K562 (cell line): ENCODE measurements at regions not wholly inside any gene's neighbourhood (a gene's known extent, or its start where the extent isn't known, plus 50 kb on each side); places are given as distances from the start of the nearest gene placed in this dataset.
A peak's percentile ranks its signal among the peaks of the same experiment; 100 is the strongest.
"Not testable (repeated sequence)": the region's sequence is repeated elsewhere in the genome, so short reads cannot be mapped to it uniquely, and the experiment has no call there.

ENCODE experiments used
- ATAC-seq: fragments of 200-7000 bp; cut with Tn5 transposase; 3 replicates; pipeline ENCODE4 v1.9.1; 2020; ENCODE audit warnings: moderate library complexity
- BruUV-seq: library from RNA; stranded (reverse); fragments of 400-500 nt; replicated peaks from 2 replicates; lab custom pipeline; 2021; lab: Mats Ljungman, UMichigan
- CTCF ChIA-PET: fragments of 300-600 bp; formaldehyde crosslinking; extraction: SDS; loops from one replicate; lab custom pipeline; 2021; ENCODE audit warnings: low intra/inter-chr PET ratio; lab: Yijun Ruan, JAX
- POLR2A ChIA-PET: fragments of 300-600, 350-650 bp; sonication (Branson Sonifier 250); formaldehyde crosslinking; extraction: SDS; loops from one replicate; lab custom pipeline; 2021; ENCODE audit warnings: antibody characterized with exemption, inconsistent platforms; lab: Yijun Ruan, JAX
- DNase-seq, 4 experiments: peaks; one replicate each; pipeline versions ENCODE4 v3.0.0 to v3.0.0-alpha.2; 2011 to 2018; ENCODE audit warnings: low spot score in 3 of 4, mixed read lengths in 3 of 4; ENCODE audit errors: extremely low read depth in 1 of 4
- FAIRE-seq: peaks from 2 replicates; lab custom pipeline; 2011; peaks lifted over from hg19 to GRCh38; lab: Jason Lieb, UNC
- H2AFZ ChIP-seq: 2 replicates; pipeline ENCODE4 v1.6.0; 2011; ENCODE audit warnings: low read depth, low read length, control low read depth, inconsistent platforms
- H3K27ac ChIP-seq: fragments of 200-600 bp; 3 replicates; pipeline ENCODE4 v1.8.0; 2011; ENCODE audit warnings: low read depth, mild to moderate bottlenecking, control low read depth, inconsistent platforms, low read length, moderate library complexity, mixed read lengths; ENCODE audit errors: extremely low read depth
- H3K27me3 ChIP-seq, 2 experiments: fragments of 300-600 bp in 1 of 2; 2 replicates in 1 of 2; 3 replicates in 1 of 2; pipeline versions ENCODE4 v1.6.0 to v1.8.0; 2011; ENCODE audit warnings: inconsistent platforms in 2 of 2, low read length in 2 of 2, mild to moderate bottlenecking in 1 of 2, mixed read lengths in 1 of 2, moderate library complexity in 1 of 2; ENCODE audit not compliant: control insufficient read depth in 2 of 2, insufficient read depth in 2 of 2
- H3K36me3 ChIP-seq: fragments of 300-600 bp; 3 replicates; pipeline ENCODE4 v1.8.0; 2011; ENCODE audit warnings: mild to moderate bottlenecking, low read length, inconsistent platforms; ENCODE audit not compliant: control insufficient read depth, insufficient read depth
- H3K4me1 ChIP-seq, 2 experiments: fragments of 200-600 bp in 1 of 2; replicated peaks in 1 of 2; 2 replicates in 1 of 2; 3 replicates in 1 of 2; pipeline versions ENCODE4 v1.5.1 to v1.8.0; 2011; ENCODE audit warnings: inconsistent platforms in 2 of 2, low read length in 2 of 2, mild to moderate bottlenecking in 1 of 2, mixed read lengths in 1 of 2, moderate library complexity in 1 of 2; ENCODE audit not compliant: control insufficient read depth in 2 of 2, insufficient read depth in 2 of 2
- H3K4me2 ChIP-seq: 2 replicates; pipeline ENCODE4 v1.6.1; 2011; ENCODE audit warnings: low read length, control low read depth, inconsistent platforms, mixed read lengths; ENCODE audit not compliant: insufficient read depth
- H3K4me3 ChIP-seq: fragments of 200-600 bp; sonication (generic), shearing (Covaris generic); 2 replicates; pipeline ENCODE4 v1.5.1; 2016; ENCODE audit warnings: control low read depth, inconsistent platforms
- H3K79me2 ChIP-seq: fragments of 200-600 bp; 3 replicates; pipeline ENCODE4 v1.8.0; 2011; ENCODE audit warnings: low read length, inconsistent platforms; ENCODE audit not compliant: control insufficient read depth, insufficient read depth
- H3K9ac ChIP-seq, 2 experiments: 2 replicates each; pipeline versions ENCODE4 v1.6.0 to v1.6.1; 2011; ENCODE audit warnings: low read depth in 2 of 2, low read length in 2 of 2, control low read depth in 1 of 2, inconsistent platforms in 1 of 2, mild to moderate bottlenecking in 1 of 2, mixed read lengths in 1 of 2; ENCODE audit not compliant: insufficient read depth in 1 of 2
- H3K9me1 ChIP-seq: one replicate; pipeline ENCODE4 v1.6.0; 2011; ENCODE audit warnings: inconsistent platforms, mild to moderate bottlenecking, low read length, moderate library complexity; ENCODE audit not compliant: control insufficient read depth, insufficient read depth
- H3K9me3 ChIP-seq: replicated peaks from 2 replicates; pipeline ENCODE4 v1.5.1; 2011; ENCODE audit warnings: low read depth, low read length, inconsistent platforms; ENCODE audit not compliant: control insufficient read depth, insufficient read depth
- H4K20me1 ChIP-seq: replicated peaks from 2 replicates; pipeline ENCODE4 v1.6.1; 2011; ENCODE audit warnings: low read length, inconsistent platforms, mixed read lengths; ENCODE audit not compliant: control insufficient read depth, insufficient read depth
- HOXB6 ChIP-seq: fragments of 250-450 bp; sonication (Bioruptor Pico); IDR thresholded peaks from 2 replicates; pipeline ENCODE4 v1.5.1; 2022; ENCODE audit warnings: mild to moderate bottlenecking, borderline replicate concordance
- MED1 ChIP-seq: sonication (generic); formaldehyde crosslinking; IDR thresholded peaks from 2 replicates; pipeline ENCODE4 v1.8.1; 2023; ENCODE audit warnings: missing genetic modification reagents, borderline replicate concordance
- MYC ChIP-seq, 2 experiments: fragments of 250-450 bp in 1 of 2; sonication (Bioruptor Pico) in 1 of 2; IDR thresholded peaks; 2 replicates each; pipeline versions ENCODE4 v1.5.1 to v1.6.1; 2012 to 2021; ENCODE audit warnings: low read depth in 2 of 2, borderline replicate concordance in 1 of 2, improper control_type of control experiment in 1 of 2, low read length in 1 of 2, mild to moderate bottlenecking in 1 of 2, moderate library complexity in 1 of 2
- TEAD1 ChIP-seq, 2 experiments: fragments of 450-650 bp in 1 of 2; sonication (generic) in 1 of 2; formaldehyde crosslinking; IDR thresholded peaks; 2 replicates each; pipeline versions ENCODE4 v1.4.0 to v1.8.0; 2020 to 2022; ENCODE audit warnings: mild to moderate bottlenecking in 2 of 2, missing genetic modification reagents in 1 of 2
- WGBS: fragments of 100-300 bp; shearing (Covaris generic); methylation state at CpG from one replicate; pipeline ENCODE4 v1.1.6; 2016; ENCODE audit warnings: low coverage, mixed read lengths; ENCODE audit not compliant: insufficient coverage; ENCODE audit errors: missing lambda C conversion rate; 5-methylcytosine and 5-hydroxymethylcytosine counted together
- in situ Hi-C: fragments of 300-500 bp; cut with MboI; formaldehyde crosslinking; loops from 4 replicates; pipeline ENCODE4 v1.15.0; 2018; ENCODE audit warnings: inconsistent platforms, mixed read lengths
- intact Hi-C: fragments of 100-400 bp; cut with micrococcal nuclease; formaldehyde crosslinking; loops from 2 replicates; pipeline ENCODE4 v1.14.2; 2022

DNA sequence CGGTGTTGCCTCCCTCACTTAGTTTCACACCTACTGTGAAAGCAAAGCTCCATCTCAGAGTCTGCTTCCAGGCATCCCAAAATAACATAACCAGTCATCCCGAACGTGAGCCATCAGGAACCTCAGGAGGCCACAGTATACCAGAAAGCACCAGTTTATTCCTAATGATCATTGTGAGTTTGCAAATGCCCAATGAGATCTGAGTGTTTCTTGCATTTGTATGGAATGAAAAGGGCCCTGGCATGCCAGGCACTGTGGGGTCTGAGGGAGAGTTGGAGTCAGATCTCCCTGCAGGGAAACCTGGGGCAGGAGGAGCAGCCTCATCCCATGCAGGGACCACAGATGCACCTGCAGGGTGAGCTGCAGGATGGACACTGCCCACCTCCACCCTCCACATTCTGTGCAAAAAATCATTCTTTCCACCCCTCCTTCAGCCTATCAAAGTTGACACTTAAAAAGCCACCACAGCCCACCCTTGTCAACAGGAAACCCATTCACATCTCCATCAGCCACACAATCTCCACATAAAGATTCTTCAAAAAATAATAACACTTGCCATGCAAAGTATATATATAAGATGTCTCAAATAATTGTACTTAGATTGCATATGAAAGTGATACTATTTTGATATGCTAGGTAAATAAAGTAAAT lies 112.3 kb downstream of the GGTLC2 start:
- CTCF ChIA-PET, result interaction anchor here (0.9 kb wide), 1 partner anchor 121 kb away, joined by 4 read pairs; no protein-coding TSS in a partner anchor
- in situ Hi-C loops, result not testable (repeated sequence)
- under 1% methylated on average over 3 of the region's 3 CpGs for WGBS

More for the DNA sequence above, 112.3 kb downstream of the GGTLC2 start:
- peaks cover 27% of the 10 kb centered on the region for H4K20me1 ChIP-seq
- not testable (repeated sequence) for DNase-seq; BruUV-seq; ATAC-seq; H3K9me1 ChIP-seq; H3K4me3 ChIP-seq; H3K27ac ChIP-seq; FAIRE-seq; H3K36me3 ChIP-seq; H3K4me1 ChIP-seq; H3K9me3 ChIP-seq; H2AFZ ChIP-seq; H3K9ac ChIP-seq; H3K79me2 ChIP-seq; H3K4me2 ChIP-seq; TF ChIP-seq MYC (IDR thresholded peaks at IDR 0.05; ENCODE audit: low read depth, low read length)
- TF ChIP-seq MED1 (CRISPR knock-in tag) (0 out of 2 replicates have a peak, but pooled peaks have one; percentile 49), HOXB6 (0 out of 2 replicates have a peak, but pooled peaks have one; percentile 3), MYC (CRISPR knock-in tag; IDR thresholded peaks at IDR 0.05; ENCODE audit: borderline replicate concordance, low read depth) (0 out of 2 replicates have a peak, but pooled peaks have one; percentile 32), TEAD1 (CRISPR knock-in tag; IDR thresholded peaks at IDR 0.05) (0 out of 4 replicates have a peak, but pooled peaks of 1 of the 2 experiments have one; percentile 9)
- intact Hi-C loops, result loop anchor here (2.0 kb wide), 1 partner anchor 20 kb away; no protein-coding TSS in a partner anchor
- POLR2A ChIA-PET, result interaction anchor here (0.5 to 2.9 kb wide), 11 partner anchors 11 to 157 kb away, joined by 3 to 16 read pairs (median 3); no protein-coding TSS in a partner anchor
- H3K27me3 ChIP-seq, result peaks cover 7 to 15% of the 10 kb centered on the region in 2 experiments
